NCI-H1436 treated with DMSO at 0.1 percent for 48 hours (cell line): ENCODE measurements at regions not wholly inside any gene's neighbourhood (a gene's known extent, or its start where the extent isn't known, plus 50 kb on each side); places are given as distances from the start of the nearest gene placed in this dataset.
"Not testable (repeated sequence)": the region's sequence is repeated elsewhere in the genome, so short reads cannot be mapped to it uniquely, and the experiment has no call there.

ENCODE experiments used
- DNase-seq: peaks from one replicate; lab custom pipeline; 2025; lab: John Stamatoyannopoulos, UW

- no peak for DNase-seq
Measured at GRCh38 chr16:16938009-16938408, 532.8 kb downstream of the XYLT1 start.

- DNase-seq, result no peak
Measured at GRCh38 chr16:16938980-16939379, 531.8 kb downstream of the XYLT1 start.

GRCh38 chr16:16940351-16940750 is 530.4 kb downstream of the XYLT1 start:
- no peak for DNase-seq

GRCh38 chr16:16942849-16943248 is 527.9 kb downstream of the XYLT1 start:
- DNase-seq, result not testable (repeated sequence)

- DNase-seq, result no peak
Measured at GRCh38 chr16:16945207-16945606, 525.6 kb downstream of the XYLT1 start.

- DNase-seq, result no peak
Measured at GRCh38 chr16:16956376-16956775, 514.4 kb downstream of the XYLT1 start.

GRCh38 chr16:16960785-16961184 is 510.0 kb downstream of the XYLT1 start:
- DNase-seq, result no peak

- no peak for DNase-seq
Measured at GRCh38 chr16:16966439-16966838, 504.3 kb downstream of the XYLT1 start.

- no peak for DNase-seq
Measured at GRCh38 chr16:16971042-16971441, 499.7 kb downstream of the XYLT1 start.

- DNase-seq, result no peak
Measured at GRCh38 chr16:16972831-16973230, 497.9 kb downstream of the XYLT1 start.

GRCh38 chr16:16973707-16974591 is 496.8 kb downstream of the XYLT1 start:
- DNase-seq, result no peak

- DNase-seq, result peak; percentile 52
Measured at GRCh38 chr16:16982614-16983013, 488.1 kb downstream of the XYLT1 start.

- no peak for DNase-seq
Measured at GRCh38 chr16:16983582-16983981, 487.2 kb downstream of the XYLT1 start.

GRCh38 chr16:16984091-16984490 is 486.7 kb downstream of the XYLT1 start:
- not testable (repeated sequence) for DNase-seq

- DNase-seq, result no peak
Measured at GRCh38 chr16:16985707-16986106, 485.1 kb downstream of the XYLT1 start.

- DNase-seq, result no peak
Measured at GRCh38 chr16:16988963-16989362, 481.8 kb downstream of the XYLT1 start.

GRCh38 chr16:16989368-16989767 is 481.4 kb downstream of the XYLT1 start:
- no peak for DNase-seq

GRCh38 chr16:16991711-16992110 is 479.0 kb downstream of the XYLT1 start:
- no peak for DNase-seq

GRCh38 chr16:16992975-16993765 is 477.6 kb downstream of the XYLT1 start:
- no peak for DNase-seq

- DNase-seq, result no peak
Measured at GRCh38 chr16:16994831-16995230, 475.9 kb downstream of the XYLT1 start.

- DNase-seq, result no peak
Measured at GRCh38 chr16:16996827-16997226, 473.9 kb downstream of the XYLT1 start.

GRCh38 chr16:16997349-16997748 is 473.4 kb downstream of the XYLT1 start:
- DNase-seq, result no peak

- no peak for DNase-seq
Measured at GRCh38 chr16:17001471-17001870, 469.3 kb downstream of the XYLT1 start.
